OCI-LY1 (cell line): ENCODE measurements at regions not wholly inside any gene's neighbourhood (a gene's known extent, or its start where the extent isn't known, plus 50 kb on each side); places are given as distances from the start of the nearest gene placed in this dataset.

ENCODE experiments used
- EZH2 ChIP-seq: fragments of 200-600 bp; sonication (generic), shearing (Covaris generic); IDR thresholded peaks from 2 replicates; pipeline ENCODE4 v1.8.0; 2017; ENCODE audit warnings: borderline replicate concordance, mixed run types, mild to moderate bottlenecking, antibody characterized with exemption, low read length, moderate library complexity, mixed read lengths
- TF ChIP-seq, protein P1 (sequence below): fragments of 200-600 bp; sonication (generic), shearing (Covaris generic); IDR thresholded peaks from 2 replicates; pipeline ENCODE4 v1.5.1; 2017; ENCODE audit warnings: mild to moderate bottlenecking, antibody characterized with exemption, low read length, moderate library complexity, mixed read lengths

- TF ChIP-seq, protein P1, sequence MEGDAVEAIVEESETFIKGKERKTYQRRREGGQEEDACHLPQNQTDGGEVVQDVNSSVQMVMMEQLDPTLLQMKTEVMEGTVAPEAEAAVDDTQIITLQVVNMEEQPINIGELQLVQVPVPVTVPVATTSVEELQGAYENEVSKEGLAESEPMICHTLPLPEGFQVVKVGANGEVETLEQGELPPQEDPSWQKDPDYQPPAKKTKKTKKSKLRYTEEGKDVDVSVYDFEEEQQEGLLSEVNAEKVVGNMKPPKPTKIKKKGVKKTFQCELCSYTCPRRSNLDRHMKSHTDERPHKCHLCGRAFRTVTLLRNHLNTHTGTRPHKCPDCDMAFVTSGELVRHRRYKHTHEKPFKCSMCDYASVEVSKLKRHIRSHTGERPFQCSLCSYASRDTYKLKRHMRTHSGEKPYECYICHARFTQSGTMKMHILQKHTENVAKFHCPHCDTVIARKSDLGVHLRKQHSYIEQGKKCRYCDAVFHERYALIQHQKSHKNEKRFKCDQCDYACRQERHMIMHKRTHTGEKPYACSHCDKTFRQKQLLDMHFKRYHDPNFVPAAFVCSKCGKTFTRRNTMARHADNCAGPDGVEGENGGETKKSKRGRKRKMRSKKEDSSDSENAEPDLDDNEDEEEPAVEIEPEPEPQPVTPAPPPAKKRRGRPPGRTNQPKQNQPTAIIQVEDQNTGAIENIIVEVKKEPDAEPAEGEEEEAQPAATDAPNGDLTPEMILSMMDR: no peak
- TF ChIP-seq EZH2: no peak
Measured at GRCh38 chr11:43135966-43136534, 175.7 kb upstream of the API5 start.
